Astrocyte of the cerebellum (primary cell): ENCODE measurements at regions not wholly inside any gene's neighbourhood (a gene's known extent, or its start where the extent isn't known, plus 50 kb on each side); places are given as distances from the start of the nearest gene placed in this dataset.

ENCODE experiments used
- DNase-seq: peaks from one replicate; pipeline ENCODE4 v3.0.0-alpha.2; 2011; ENCODE audit warnings: low read depth
- H3K4me3 ChIP-seq: 2 replicates; pipeline ENCODE4 v1.5.1; 2011; ENCODE audit warnings: mild to moderate bottlenecking, low read depth, low read length, moderate library complexity
- CTCF ChIP-seq: IDR thresholded peaks from 2 replicates; pipeline ENCODE4 v1.5.1; 2012; ENCODE audit warnings: low read length, low read depth, moderate library complexity, mild to moderate bottlenecking; ENCODE audit errors: missing control alignments
- in situ Hi-C: cut with HindIII; loops from 2 replicates; pipeline ENCODE4 v1.10.0; 2017; ENCODE audit warnings: low sequenced_read_pairs

- H3K4me3 ChIP-seq: no peak overlapping the region
- no peak for TF ChIP-seq CTCF
- in situ Hi-C loops: no loop called here
- no peak for DNase-seq
Observed at GRCh38 chr9:129491487-129491855, 129.4 kb downstream of the C9orf50 start.

GRCh38 chr9:129490583-129491486 is 130.1 kb downstream of the C9orf50 start:
- in situ Hi-C loops: no loop called here
- DNase-seq: no peak
- peak overlapping the region; percentile 2 for H3K4me3 ChIP-seq
- TF ChIP-seq CTCF: no peak

GRCh38 chr9:129489838-129490582 is 130.9 kb downstream of the C9orf50 start:
- H3K4me3 ChIP-seq: peak overlapping the region; percentile 31
- no peak for TF ChIP-seq CTCF
- no peak for DNase-seq
- in situ Hi-C loops: no loop called here

GRCh38 chr9:129487658-129488483 is 133.0 kb downstream of the C9orf50 start:
- in situ Hi-C loops: no loop called here
- peak overlapping the region; percentile 18 for H3K4me3 ChIP-seq
- DNase-seq: no peak
- TF ChIP-seq CTCF: no peak

- in situ Hi-C loops: no loop called here
- H3K4me3 ChIP-seq: no peak overlapping the region
- no peak for TF ChIP-seq CTCF
- no peak for DNase-seq
Observed at GRCh38 chr9:129486756-129487657, 133.9 kb downstream of the C9orf50 start.
